ENCODE measurements at regions not wholly inside any gene's neighbourhood (a gene's known extent, or its start where the extent isn't known, plus 50 kb on each side); places are given as distances from the start of the nearest gene placed in this dataset.

DNA sequence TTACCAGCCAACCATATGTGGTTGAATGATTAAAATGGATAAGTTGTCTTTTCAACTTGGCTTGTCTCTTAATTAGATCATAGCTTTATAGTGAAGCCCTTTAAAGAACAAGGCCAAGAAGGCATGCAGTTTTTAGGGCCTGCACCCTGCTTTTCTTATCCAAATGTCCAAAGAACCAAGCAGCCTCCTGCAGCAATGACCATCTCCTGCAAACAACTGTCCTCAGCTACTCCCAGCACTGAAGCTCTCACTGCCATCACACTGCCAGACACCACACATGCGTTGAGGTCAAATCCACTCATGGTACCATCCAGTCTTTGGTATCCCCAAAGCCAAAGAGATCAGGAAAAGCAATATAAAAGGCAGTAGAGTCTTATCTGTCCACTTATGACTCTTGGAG, 210.3 kb downstream of the ACTR3B start (continued):
- no peak for TF ChIP-seq THAP11 (CRISPR knock-in tag; IDR thresholded peaks at IDR 0.05)
- TF ChIP-seq, protein P1, sequence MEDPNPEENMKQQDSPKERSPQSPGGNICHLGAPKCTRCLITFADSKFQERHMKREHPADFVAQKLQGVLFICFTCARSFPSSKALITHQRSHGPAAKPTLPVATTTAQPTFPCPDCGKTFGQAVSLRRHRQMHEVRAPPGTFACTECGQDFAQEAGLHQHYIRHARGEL (CRISPR knock-in tag; IDR thresholded peaks at IDR 0.05) = no peak

DNA sequence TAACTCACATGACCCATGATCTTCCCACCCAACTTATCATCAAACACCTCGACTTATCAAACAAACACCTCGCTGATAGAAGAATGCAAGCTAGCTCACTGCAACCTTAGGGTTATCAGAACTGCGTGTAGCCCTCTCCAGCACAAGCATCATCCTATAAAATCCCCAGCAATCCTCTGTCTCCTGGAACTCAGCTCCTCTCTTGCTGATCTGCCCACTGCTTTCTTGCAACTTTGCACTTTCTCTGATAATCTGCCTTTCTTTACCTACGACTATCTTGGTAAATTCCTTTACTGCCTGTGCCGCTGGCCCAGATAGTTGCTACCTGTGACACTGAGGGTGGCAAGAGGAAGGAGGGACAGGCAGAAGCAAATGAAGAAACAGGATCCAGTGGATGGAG, 210.9 kb downstream of the ACTR3B start:
- no peak overlapping the region for H3K4me2 ChIP-seq (ENCODE audit: low read depth, low read length)
- POLR2A ChIA-PET = no interaction called here
- intact Hi-C loops (cut with micrococcal nuclease; ENCODE audit: unreplicated experiment) (no loop called here), in situ Hi-C loops (cut with HindIII; ENCODE audit: extremely low pct_ligation_motif_present, low pct_unique_long_range_greater_than_20kb) (no loop called here)
- DNase-seq (ENCODE audit: low spot score) (no peak), FAIRE-seq (no peak), ATAC-seq (no peak)
- H3K9me3 ChIP-seq (ENCODE audit: low read length) = no peaks in the 10 kb centered on the region
- TF ChIP-seq TGIF2 (CRISPR knock-in tag; IDR thresholded peaks at IDR 0.05) (no peak), CREB1 (IDR thresholded peaks at IDR 0.05) (no peak), CREB1 (CRISPR knock-in tag; IDR thresholded peaks at IDR 0.05) (no peak), NFATC3 (CRISPR knock-in tag; IDR thresholded peaks at IDR 0.05) (no peak), ZNF552 (CRISPR knock-in tag; IDR thresholded peaks at IDR 0.05; ENCODE audit: borderline replicate concordance) (no peak), ETV6 (CRISPR knock-in tag; conservative IDR thresholded peaks at IDR 0.05) (no peak)
- TF ChIP-seq, protein P2, sequence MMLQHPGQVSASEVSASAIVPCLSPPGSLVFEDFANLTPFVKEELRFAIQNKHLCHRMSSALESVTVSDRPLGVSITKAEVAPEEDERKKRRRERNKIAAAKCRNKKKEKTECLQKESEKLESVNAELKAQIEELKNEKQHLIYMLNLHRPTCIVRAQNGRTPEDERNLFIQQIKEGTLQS (CRISPR knock-in tag; IDR thresholded peaks at IDR 0.05) = no peak
- no peaks in the 10 kb centered on the region for H3K36me3 ChIP-seq (replicated peaks in 1 of 2; ENCODE audit: control insufficient read depth in 1 of 2, insufficient read depth in 2 of 2, low read length in 2 of 2)
- no peak overlapping the region for H3K4me3 ChIP-seq (replicated peaks in 1 of 3; ENCODE audit: insufficient read depth in 1 of 3, low read depth in 2 of 3, low read length in 3 of 3)
- no peaks in the 10 kb centered on the region for H3K27me3 ChIP-seq (ENCODE audit: control insufficient read depth in 1 of 2, insufficient read depth in 2 of 2, low read length in 2 of 2)
- no peaks in the 10 kb centered on the region for H3K79me2 ChIP-seq (ENCODE audit: insufficient read depth, low read length)
- H4K20me1 ChIP-seq (ENCODE audit: insufficient read depth, low read length) = no peaks in the 10 kb centered on the region
- no peak overlapping the region for H2AFZ ChIP-seq (ENCODE audit: low read length)
- H3K27ac ChIP-seq (ENCODE audit: extremely low read length, insufficient read depth, low read length) = no peak overlapping the region
- 21% methylated on average over 5 of the region's 5 CpGs for WGBS (ENCODE audit: low lambda C conversion rate)
- no peak overlapping the region for H3K9ac ChIP-seq (ENCODE audit: insufficient read depth, low read depth, low read length)
- no peaks in the 10 kb centered on the region for H3K4me1 ChIP-seq (ENCODE audit: insufficient read depth, low read length)
- no TSS peak for BruUV-seq (replicated peaks)
- CTCF ChIA-PET (ENCODE audit: low intra/inter-chr PET ratio, low total read pairs) = no interaction called here

DNA sequence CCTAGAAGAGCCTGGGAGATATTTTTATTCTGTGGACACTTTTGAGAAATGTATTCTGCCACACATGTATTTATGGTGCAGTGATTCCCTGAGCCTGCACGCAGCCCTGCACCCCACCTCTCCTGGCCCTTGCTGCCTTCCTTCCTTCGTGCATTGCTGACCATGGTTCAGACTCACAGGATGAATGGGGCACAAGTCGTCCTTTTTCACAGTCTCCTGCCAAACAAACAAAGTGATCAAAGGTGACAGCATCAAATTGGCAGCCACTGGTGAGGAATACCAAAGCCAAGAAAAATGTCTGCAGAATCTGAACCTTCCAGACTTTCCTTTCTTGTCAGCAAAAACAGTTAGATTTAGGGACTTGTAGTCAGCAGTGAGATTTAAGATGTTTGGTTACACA, 215.0 kb downstream of the ACTR3B start:
- Histone ChIP-seq H3K4me1 (ENCODE audit: insufficient read depth, low read length) (no peaks in the 10 kb centered on the region), H3K27me3 (ENCODE audit: control insufficient read depth in 1 of 2, insufficient read depth in 2 of 2, low read length in 2 of 2) (no peaks in the 10 kb centered on the region), H3K4me2 (ENCODE audit: low read depth, low read length) (no peak overlapping the region), H3K27ac (ENCODE audit: extremely low read length, insufficient read depth, low read length) (no peak overlapping the region), H3K79me2 (ENCODE audit: insufficient read depth, low read length) (no peaks in the 10 kb centered on the region), H3K4me3 (replicated peaks in 1 of 3; ENCODE audit: insufficient read depth in 1 of 3, low read depth in 2 of 3, low read length in 3 of 3) (no peak overlapping the region), H3K36me3 (replicated peaks in 1 of 2; ENCODE audit: control insufficient read depth in 1 of 2, insufficient read depth in 2 of 2, low read length in 2 of 2) (no peaks in the 10 kb centered on the region), H4K20me1 (ENCODE audit: insufficient read depth, low read length) (no peaks in the 10 kb centered on the region), H3K9me3 (ENCODE audit: low read length) (no peaks in the 10 kb centered on the region), H3K9ac (ENCODE audit: insufficient read depth, low read depth, low read length) (no peak overlapping the region), H2AFZ (ENCODE audit: low read length) (no peak overlapping the region)
- ChIA-PET POLR2A (no interaction called here), CTCF (ENCODE audit: low intra/inter-chr PET ratio, low total read pairs) (no interaction called here)
- no TSS peak for BruUV-seq (replicated peaks)
- no peak for ATAC-seq
- TF ChIP-seq ZNF441 (CRISPR knock-in tag; IDR thresholded peaks at IDR 0.05; ENCODE audit: borderline replicate concordance) = no peak
- no peak for TF ChIP-seq POLR2A (IDR thresholded peaks at IDR 0.05; ENCODE audit: insufficient read depth in 1 of 2, low read depth in 2 of 2, low read length in 2 of 2)
- TF ChIP-seq HDAC2 (CRISPR knock-in tag; IDR thresholded peaks at IDR 0.05) = no peak
- TF ChIP-seq XRCC5 (optimal IDR thresholded peaks at IDR 0.05; ENCODE audit: low read length) = no peak
- TF ChIP-seq ADNP (CRISPR knock-in tag; IDR thresholded peaks at IDR 0.05) = no peak
- TF ChIP-seq MEF2D (CRISPR knock-in tag; IDR thresholded peaks at IDR 0.05) = no peak
- TF ChIP-seq NR3C1 (CRISPR knock-in tag; IDR thresholded peaks at IDR 0.05) = no peak
- no peak for TF ChIP-seq ZFP41 (CRISPR knock-in tag; IDR thresholded peaks at IDR 0.05; ENCODE audit: borderline replicate concordance)
- TF ChIP-seq MIER2 (CRISPR knock-in tag; IDR thresholded peaks at IDR 0.05) = no peak
- no peak for TF ChIP-seq HMG20A (CRISPR knock-in tag; IDR thresholded peaks at IDR 0.05; ENCODE audit: borderline replicate concordance)
- 10% methylated on average over 3 of the region's 3 CpGs for WGBS (ENCODE audit: low lambda C conversion rate)
- in situ Hi-C loops (cut with HindIII; ENCODE audit: extremely low pct_ligation_motif_present, low pct_unique_long_range_greater_than_20kb) (no loop called here), intact Hi-C loops (cut with micrococcal nuclease; ENCODE audit: unreplicated experiment) (no loop called here)
- DNase-seq (ENCODE audit: low spot score) = no peak
- no peak for FAIRE-seq
